ENCODE measurements at regions not wholly inside any gene's neighbourhood (a gene's known extent, or its start where the extent isn't known, plus 50 kb on each side); places are given as distances from the start of the nearest gene placed in this dataset.

- in situ Hi-C loops (cut with MboI; ENCODE audit: low sequenced_read_pairs): no loop called here
These were observed 791.1 kb upstream of the ALCAM start for GRCh38 chr3:104575634-104576033.

GRCh38 chr3:104578558-104578957 lies 788.2 kb upstream of the ALCAM start:
- in situ Hi-C loops (cut with MboI; ENCODE audit: low sequenced_read_pairs): no loop called here

DNA sequence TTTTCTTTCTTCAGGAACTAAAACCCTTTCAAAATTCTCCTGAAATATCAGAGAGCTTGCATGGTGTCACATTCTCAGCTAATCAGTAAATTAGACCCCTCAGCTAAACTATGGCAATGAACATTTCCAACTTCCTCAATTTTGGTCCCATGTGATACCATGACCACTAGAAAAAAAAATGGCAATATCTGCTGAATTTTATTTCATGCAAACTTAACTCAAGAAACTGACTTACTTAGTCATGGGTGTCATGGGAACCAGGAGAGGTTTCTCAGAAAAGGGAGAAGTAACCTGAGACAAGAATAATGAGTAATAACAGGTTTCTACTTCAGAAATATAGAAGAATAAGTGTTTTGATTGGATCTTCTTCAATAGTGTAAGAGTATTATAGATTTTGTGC lies 784.6 kb upstream of the ALCAM start:
- in situ Hi-C loops (cut with MboI; ENCODE audit: low sequenced_read_pairs): no loop called here

GRCh38 chr3:104584682-104585081 lies 782.0 kb upstream of the ALCAM start:
- in situ Hi-C loops (cut with MboI; ENCODE audit: low sequenced_read_pairs): no loop called here

GRCh38 chr3:104586344-104586743 lies 780.4 kb upstream of the ALCAM start:
- in situ Hi-C loops (cut with MboI; ENCODE audit: low sequenced_read_pairs): no loop called here

DNA sequence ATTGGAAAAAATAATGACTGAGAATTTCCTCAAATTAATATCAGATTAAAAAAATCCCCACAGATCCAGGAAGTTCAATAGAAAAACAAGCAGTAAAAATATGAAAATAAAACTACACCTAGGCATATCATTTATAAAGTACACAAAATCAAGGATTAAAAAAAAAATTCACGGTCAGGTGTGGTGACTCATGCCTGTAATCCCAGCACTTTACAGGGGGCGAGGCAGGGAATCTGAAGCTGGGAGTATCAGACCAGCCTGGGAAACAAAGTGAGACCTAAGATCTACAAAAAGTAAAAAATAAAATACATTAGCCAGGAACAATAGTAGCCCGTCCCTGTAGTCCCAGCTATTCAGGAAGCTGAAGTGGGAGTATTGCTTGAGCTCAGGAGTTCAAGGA lies 778.3 kb upstream of the ALCAM start:
- in situ Hi-C loops (cut with MboI; ENCODE audit: low sequenced_read_pairs): no loop called here

GRCh38 chr3:104591776-104592175 lies 774.9 kb upstream of the ALCAM start:
- in situ Hi-C loops (cut with MboI; ENCODE audit: low sequenced_read_pairs): no loop called here

DNA sequence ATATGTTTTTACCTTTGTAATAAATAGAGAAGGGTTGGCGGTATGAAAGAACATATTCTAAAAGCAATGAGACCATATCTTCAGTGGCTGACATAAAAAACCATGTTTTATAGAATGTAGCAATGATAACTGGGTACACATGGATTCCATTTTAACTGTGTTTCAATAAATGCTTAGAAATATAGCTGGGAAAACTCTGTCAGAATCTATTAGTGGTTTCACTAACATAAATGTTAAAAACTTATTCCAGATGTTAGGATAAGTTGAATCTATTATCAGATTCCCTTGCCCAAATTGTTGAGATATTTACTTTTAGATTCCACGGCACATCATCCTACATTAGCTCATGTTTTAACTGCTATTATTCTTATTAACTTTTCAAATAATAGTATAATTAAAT lies 772.2 kb upstream of the ALCAM start:
- in situ Hi-C loops (cut with MboI; ENCODE audit: low sequenced_read_pairs): no loop called here

DNA sequence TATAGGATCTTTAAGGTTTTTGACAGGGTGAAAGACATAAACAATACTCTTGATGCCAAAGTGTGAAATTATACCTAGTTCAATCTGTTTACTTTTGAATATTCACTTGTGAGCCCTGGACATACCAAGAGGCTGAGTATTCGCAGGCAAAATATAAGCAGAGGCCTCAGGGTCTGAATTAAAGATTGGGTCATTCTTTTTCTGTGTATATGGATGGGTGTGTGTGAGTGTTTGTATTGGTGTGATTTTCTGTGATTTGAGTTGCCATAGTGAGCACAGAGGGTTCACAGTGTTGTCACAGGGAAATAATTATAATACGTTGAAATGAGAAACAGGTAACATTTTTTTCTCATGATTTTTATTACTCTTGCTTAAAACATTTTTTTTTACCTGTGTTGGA lies 770.7 kb upstream of the ALCAM start:
- in situ Hi-C loops (cut with MboI; ENCODE audit: low sequenced_read_pairs): no loop called here

DNA sequence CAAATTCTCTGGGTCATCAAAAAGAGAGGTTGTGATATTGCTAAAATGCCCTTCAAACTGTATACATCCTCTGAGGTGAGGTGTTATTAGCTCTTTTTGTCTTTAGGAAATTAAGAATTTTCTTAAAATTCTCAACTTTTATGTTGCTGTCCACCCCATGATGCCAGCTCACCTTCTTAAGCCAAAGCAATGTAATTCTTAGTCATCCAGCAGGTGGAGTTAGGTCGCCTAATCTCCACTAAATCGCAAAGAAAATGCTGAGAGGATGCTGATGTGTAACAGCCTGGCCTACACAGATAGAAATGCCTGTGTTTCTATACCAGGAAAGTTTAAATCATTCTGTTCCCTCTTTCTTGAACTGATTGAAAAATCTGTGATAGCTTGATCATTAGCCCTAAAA lies 770.2 kb upstream of the ALCAM start:
- in situ Hi-C loops (cut with MboI; ENCODE audit: low sequenced_read_pairs): no loop called here

DNA sequence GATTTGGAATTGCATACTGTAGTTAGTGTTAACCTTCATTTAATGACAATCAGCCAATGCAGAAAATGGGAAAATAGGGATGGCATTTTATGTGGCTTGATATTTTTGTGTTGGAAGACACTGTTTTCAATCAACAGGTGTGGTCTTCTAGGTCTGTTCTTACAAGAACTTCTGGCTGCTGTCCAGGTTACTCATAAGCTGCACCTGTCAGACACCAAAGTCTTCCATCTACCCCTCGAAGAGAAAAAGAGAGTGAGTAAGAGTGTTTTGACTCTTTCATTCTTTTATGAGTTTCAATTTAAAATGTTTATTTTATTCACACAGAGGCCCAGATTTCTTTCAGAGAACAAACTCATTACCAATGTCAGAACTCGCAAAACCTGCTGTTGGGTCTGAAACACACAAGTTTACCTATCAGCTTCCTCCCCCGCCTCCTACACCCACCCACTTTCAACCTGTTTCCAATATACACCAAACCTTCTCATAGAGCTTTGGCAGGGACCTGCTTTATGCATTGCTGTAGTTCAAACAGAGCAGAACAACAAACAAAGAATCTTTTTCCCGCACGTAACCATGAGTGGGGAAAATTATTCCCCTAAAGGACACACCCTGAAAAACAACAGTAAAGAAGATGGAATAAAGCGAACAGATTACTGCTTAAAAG lies 767.7 kb upstream of the ALCAM start:
- in situ Hi-C loops (cut with MboI; ENCODE audit: low sequenced_read_pairs): no loop called here

DNA sequence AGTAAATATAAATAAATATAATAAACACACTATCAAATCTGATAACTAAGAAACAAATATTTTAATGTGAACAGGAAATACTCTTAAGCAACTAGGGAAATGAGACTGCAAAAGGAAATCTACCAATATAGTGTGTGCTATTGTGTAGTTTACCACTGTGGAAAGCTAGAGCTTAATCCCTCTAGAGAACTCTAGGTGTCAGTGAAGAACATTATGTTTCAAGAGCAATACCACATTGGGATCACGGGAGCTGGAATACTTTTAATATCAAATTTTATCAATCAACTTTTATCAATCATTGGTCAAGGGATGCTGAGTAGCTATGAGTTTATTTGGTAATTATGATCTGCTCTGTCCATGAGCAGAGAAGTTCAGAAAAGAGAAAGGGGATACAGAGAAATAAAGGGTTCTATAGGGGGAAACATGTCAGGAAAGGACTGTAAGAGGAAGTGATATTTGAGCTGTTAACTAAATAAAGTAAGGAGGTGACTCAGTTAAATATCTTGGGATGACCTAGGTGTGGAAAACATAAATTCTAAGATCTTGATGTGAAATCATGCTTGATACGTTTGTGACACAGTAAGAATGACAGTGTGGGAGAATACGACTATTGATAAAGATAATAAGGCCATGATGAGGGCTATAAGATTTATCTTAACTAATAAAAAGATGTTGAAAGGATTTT lies 762.2 kb upstream of the ALCAM start:
- in situ Hi-C loops (cut with MboI; ENCODE audit: low sequenced_read_pairs): no loop called here

DNA sequence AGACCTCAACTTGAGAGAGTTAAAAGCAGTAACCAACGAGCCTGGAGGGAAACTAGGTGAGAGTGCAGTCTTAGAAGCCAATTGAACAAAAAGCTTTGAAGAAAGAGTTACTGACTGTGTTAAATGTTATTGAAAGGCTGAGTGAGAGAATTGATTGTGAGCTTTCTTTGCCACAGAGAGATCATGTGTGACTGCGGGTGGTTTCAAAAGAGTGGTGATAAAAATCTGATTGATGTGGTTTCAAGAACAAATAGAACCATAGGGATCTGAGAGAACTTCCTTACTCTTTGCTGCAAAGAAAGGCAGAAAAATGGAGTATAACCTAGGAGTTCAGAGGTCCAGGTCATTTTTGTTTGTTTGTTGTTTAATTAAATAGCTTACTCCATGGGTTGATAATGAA lies 759.9 kb upstream of the ALCAM start:
- in situ Hi-C loops (cut with MboI; ENCODE audit: low sequenced_read_pairs): no loop called here

DNA sequence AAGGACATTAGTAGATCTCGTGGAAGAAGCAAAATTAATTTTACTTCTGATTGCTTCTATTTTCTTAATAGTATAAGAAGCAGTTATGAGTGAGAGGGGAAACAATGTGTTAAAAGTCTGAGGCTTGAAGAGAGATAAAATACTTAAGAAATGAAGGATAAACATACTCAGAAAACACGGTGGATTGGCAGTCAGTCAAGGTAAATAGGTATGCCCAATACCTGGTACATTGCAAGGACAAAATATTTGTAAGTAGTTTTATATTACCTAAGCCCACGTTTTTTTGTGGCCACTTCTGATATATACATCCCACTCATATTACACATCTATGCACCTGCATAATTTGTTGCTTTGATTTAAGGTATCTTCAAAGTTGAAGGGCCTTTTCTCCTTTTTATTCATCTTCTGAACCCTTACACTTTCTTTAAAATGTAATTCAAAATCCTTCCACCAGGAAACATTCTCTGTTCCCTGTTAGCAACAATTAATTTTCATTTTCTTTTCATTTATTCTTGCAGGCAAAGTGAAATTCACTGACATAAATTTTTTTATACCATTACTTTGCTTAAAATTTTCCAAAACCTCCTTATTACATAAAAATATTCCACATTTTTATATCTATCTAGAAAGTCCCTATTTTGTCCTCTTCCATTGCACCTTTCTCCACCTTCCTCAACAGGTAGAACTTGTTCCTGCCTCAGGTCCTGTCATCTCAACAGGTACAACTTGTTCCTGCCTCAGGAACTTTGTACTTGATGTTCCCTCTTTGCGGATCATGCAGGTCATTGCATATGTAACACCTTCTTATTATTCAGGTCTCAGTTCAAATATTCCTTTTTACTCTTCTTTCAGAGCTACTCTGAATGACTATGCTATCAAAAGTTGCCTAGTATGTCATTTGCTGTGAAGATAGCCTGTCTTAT lies 755.7 kb upstream of the ALCAM start:
- in situ Hi-C loops (cut with MboI; ENCODE audit: low sequenced_read_pairs): no loop called here

DNA sequence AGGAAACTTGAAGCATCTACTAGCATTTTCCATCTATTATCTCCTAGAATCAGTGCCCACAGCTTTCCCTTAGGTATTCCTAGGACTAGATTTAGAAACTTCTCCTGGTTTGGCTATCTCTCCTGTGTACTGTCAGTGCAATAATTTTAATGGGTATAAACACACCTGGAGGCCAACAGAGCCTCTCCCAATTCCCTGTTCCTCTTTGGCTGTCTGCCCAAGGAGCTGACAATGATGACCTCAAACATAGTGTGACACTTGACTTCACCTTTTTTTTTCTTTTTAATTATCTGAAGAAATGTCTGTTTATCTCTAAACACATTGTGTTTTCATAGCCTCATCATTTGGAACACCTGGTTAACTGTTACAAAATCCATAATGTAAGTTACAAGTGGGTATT lies 754.5 kb upstream of the ALCAM start:
- in situ Hi-C loops (cut with MboI; ENCODE audit: low sequenced_read_pairs): no loop called here

DNA sequence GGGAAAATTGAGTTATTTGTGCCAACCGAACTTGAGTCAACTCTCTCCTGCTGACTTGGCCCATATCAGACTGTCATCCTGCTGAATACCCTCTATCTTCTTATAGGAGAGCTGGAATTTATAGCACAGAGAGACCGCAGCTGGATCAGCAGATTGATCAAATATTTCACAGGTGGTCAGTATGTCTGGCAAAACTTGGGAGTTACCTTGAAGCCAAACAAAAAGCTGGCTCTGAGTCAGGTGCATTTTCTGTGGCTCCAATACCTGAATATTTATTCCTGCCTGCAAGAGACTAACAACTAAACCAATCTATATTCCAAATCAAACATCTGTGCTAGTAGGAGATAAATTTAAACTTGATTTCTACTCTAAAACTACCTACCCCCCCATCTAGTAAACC lies 752.1 kb upstream of the ALCAM start:
- in situ Hi-C loops (cut with MboI; ENCODE audit: low sequenced_read_pairs): no loop called here

DNA sequence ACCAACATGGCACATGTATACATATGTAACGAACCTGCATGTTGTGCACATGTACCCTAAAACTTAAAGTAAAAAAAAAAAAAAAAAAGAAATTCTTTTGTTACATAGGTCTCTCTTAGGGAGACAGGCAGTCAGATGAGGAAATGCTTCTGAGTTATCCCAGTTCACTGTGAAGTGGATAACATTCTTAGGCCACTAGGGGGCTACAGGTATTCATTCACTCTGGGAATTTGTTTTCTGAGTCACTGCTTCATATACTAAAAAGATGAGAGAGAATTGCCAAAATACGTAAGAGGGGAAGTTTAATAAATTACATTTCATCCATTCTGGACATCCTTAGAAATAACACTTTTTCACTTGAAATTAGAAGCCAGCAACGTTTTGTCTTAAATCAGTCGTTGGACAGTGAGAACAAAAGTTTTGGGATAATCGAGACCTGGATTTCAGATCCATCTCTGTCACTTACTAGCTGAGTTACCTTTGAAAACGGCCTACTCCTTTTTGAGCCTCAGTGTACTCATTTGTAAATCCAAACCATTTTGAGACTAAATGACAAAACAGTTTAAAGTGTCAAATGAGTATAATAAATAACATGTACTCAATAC lies 738.4 kb upstream of the ALCAM start:
- in situ Hi-C loops (cut with MboI; ENCODE audit: low sequenced_read_pairs): no loop called here

DNA sequence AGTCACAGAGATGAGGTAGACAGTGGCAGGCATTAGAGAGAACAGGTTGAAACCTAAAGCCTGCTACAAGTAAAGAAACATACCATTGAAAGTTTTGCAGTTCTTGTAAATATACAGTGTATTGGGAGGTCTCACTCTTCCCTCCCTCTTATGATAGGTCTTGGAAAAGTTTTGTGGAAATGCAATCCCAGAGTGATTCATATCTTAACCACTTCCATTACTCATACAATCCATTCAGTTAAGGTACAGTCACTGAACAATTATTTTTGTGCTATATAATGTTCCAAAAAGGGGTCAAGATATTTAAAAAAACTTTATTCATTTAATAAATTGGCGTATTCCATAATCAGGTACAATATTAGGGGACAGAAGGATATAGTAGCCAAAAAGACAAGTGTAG lies 737.7 kb upstream of the ALCAM start:
- in situ Hi-C loops (cut with MboI; ENCODE audit: low sequenced_read_pairs): no loop called here

DNA sequence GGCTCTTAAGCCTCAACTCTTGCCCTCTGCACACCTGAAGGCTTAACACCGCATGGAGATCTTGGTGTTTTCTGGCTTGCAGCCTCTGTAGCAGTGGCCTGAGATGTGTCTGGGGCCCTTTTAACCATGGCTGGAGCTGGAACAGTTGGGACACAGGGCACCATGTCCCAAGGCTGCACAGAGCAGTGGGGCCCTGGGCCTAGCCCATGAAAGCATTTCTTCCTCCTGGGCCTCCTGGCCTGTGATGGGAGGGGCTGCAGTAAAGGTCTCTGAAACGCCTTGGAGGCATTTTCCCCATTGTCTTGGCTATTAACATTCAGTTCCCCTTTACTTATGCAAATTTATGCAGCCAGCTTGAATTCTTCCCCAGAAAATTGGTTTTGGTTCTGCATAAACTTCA lies 735.5 kb upstream of the ALCAM start:
- in situ Hi-C loops (cut with MboI; ENCODE audit: low sequenced_read_pairs): no loop called here

DNA sequence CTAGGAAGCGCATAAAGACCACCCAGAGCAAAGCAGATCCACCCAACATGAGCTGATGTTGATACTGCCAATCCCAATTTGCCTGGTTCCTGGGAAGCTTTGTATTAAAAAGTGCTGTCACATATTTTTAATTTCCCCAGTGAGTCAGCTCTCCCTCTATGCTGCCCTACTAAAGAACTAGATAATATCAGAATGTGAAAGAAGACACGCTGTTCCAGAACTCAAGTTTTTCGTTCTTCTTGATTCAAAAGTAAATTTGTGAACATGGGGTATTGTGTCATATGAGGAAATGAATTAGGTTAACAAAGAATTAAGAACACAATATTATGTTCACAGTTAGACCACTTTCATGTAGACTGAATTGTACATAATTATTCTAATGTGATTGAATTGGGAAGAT lies 734.2 kb upstream of the ALCAM start:
- in situ Hi-C loops (cut with MboI; ENCODE audit: low sequenced_read_pairs): no loop called here

GRCh38 chr3:104632947-104633346 lies 733.8 kb upstream of the ALCAM start:
- in situ Hi-C loops (cut with MboI; ENCODE audit: low sequenced_read_pairs): no loop called here
